ENCODE measurements at regions not wholly inside any gene's neighbourhood (a gene's known extent, or its start where the extent isn't known, plus 50 kb on each side); places are given as distances from the start of the nearest gene placed in this dataset.
A peak's percentile ranks its signal among the peaks of the same experiment; 100 is the strongest.

GRCh38 chr1:25020173-25020845 is 90.2 kb upstream of the RUNX3 start:
- peaks cover 0 to 7% (median 0%) of the 10 kb centered on the region in 7 donors for H3K27me3 ChIP-seq (replicated peaks in 1 of 7)
- H3K27ac ChIP-seq, result peak overlapping the region in 5 of 8 donors; percentile 20 to 94 (median 93)
- DNase-seq, result no peak
- intact Hi-C loops (cut with DNase I; ENCODE audit: low total_unique reads), result no loop called here
- 51 to 62% (median 58%) methylated on average over 15 of the region's 15 CpGs for WGBS, 5 donors
- no peak for TF ChIP-seq CTCF (IDR thresholded peaks at IDR 0.05 in 8 of 11, conservative IDR thresholded peaks at IDR 0.05 in 3 of 11)
- peak in 2 of 3 donors; percentile 21 to 31 for TF ChIP-seq POLR2AphosphoS5 (IDR thresholded peaks at IDR 0.05)
- H3K4me1 ChIP-seq, result peaks cover 28 to 76% (median 57%) of the 10 kb centered on the region in 6 donors
- H3K9me3 ChIP-seq, result no peaks in the 10 kb centered on the region
- no peaks in the 10 kb centered on the region for H3K36me3 ChIP-seq
- no peak overlapping the region for H3K4me3 ChIP-seq

- H3K27me3 ChIP-seq (replicated peaks in 1 of 7), result peaks cover 0 to 7% (median 0%) of the 10 kb centered on the region in 7 donors
- no peak for DNase-seq
- TF ChIP-seq POLR2A (IDR thresholded peaks at IDR 0.05) (no peak), CTCF (IDR thresholded peaks at IDR 0.05 in 8 of 11, conservative IDR thresholded peaks at IDR 0.05 in 3 of 11) (no peak), POLR2AphosphoS5 (IDR thresholded peaks at IDR 0.05) (peak in 1 of 3 donors; percentile 36)
- H3K4me1 ChIP-seq, result peaks cover 28 to 69% (median 57%) of the 10 kb centered on the region in 6 donors
- H3K4me3 ChIP-seq, result no peak overlapping the region
- peak overlapping the region in 3 of 8 donors; percentile 32 to 94 (median 51) for H3K27ac ChIP-seq
- intact Hi-C loops (cut with DNase I; ENCODE audit: low total_unique reads), result no loop called here
- H3K36me3 ChIP-seq, result no peaks in the 10 kb centered on the region
- WGBS, 5 donors, result 80 to 92% (median 84%) methylated on average over 7 to 13 of the region's 13 CpGs
- no peaks in the 10 kb centered on the region for H3K9me3 ChIP-seq
These were observed 89.5 kb upstream of the RUNX3 start for GRCh38 chr1:25019337-25020172.

- Histone ChIP-seq H3K27ac (peak overlapping the region in 3 of 8 donors; percentile 29 to 51 (median 32)), H3K4me1 (peaks cover 28 to 62% (median 53%) of the 10 kb centered on the region in 6 donors), H3K36me3 (no peaks in the 10 kb centered on the region), H3K27me3 (replicated peaks in 1 of 7) (peaks cover 0 to 7% (median 0%) of the 10 kb centered on the region in 7 donors), H3K4me3 (no peak overlapping the region), H3K9me3 (no peaks in the 10 kb centered on the region)
- intact Hi-C loops (cut with DNase I; ENCODE audit: low total_unique reads), result no loop called here
- TF ChIP-seq POLR2AphosphoS5 (IDR thresholded peaks at IDR 0.05) (no peak), CTCF (IDR thresholded peaks at IDR 0.05 in 8 of 11, conservative IDR thresholded peaks at IDR 0.05 in 3 of 11) (no peak), POLR2A (IDR thresholded peaks at IDR 0.05) (no peak)
- 71 to 86% (median 76%) methylated on average over 5 of the region's 5 CpGs for WGBS, 5 donors
- DNase-seq, result no peak
These were observed 88.9 kb upstream of the RUNX3 start for GRCh38 chr1:25018943-25019336.

Measured in spleen (tissue), 11 donors.